GM20000 (cell line): ENCODE measurements at regions not wholly inside any gene's neighbourhood (a gene's known extent, or its start where the extent isn't known, plus 50 kb on each side); places are given as distances from the start of the nearest gene placed in this dataset.

ENCODE experiments used
- DNase-seq: peaks from one replicate; pipeline ENCODE4 v3.0.0; 2012; ENCODE audit warnings: low spot score
- CTCF ChIP-seq: IDR thresholded peaks from 2 replicates; pipeline ENCODE4 v1.5.1; 2012; ENCODE audit warnings: mild to moderate bottlenecking, control low read depth; ENCODE audit errors: extremely low read depth, missing control alignments

- TF ChIP-seq CTCF, result no peak
- DNase-seq, result no peak
Measured at GRCh38 chr2:52383541-52383940, 1351.6 kb upstream of the NRXN1 start.

GRCh38 chr2:52369178-52369577 is 1337.2 kb upstream of the NRXN1 start:
- no peak for DNase-seq
- TF ChIP-seq CTCF, result no peak

- no peak for TF ChIP-seq CTCF
- no peak for DNase-seq
Measured at GRCh38 chr2:52368141-52368540, 1336.2 kb upstream of the NRXN1 start.

GRCh38 chr2:52365946-52366345 is 1334.0 kb upstream of the NRXN1 start:
- DNase-seq, result no peak
- TF ChIP-seq CTCF, result no peak

GRCh38 chr2:52356556-52356955 is 1324.6 kb upstream of the NRXN1 start:
- no peak for TF ChIP-seq CTCF
- DNase-seq, result no peak

GRCh38 chr2:52347292-52347691 is 1315.4 kb upstream of the NRXN1 start:
- no peak for TF ChIP-seq CTCF
- DNase-seq, result no peak

GRCh38 chr2:52345676-52346075 is 1313.7 kb upstream of the NRXN1 start:
- TF ChIP-seq CTCF, result no peak
- no peak for DNase-seq
